NCI-H2227 (cell line): ENCODE measurements at regions not wholly inside any gene's neighbourhood (a gene's known extent, or its start where the extent isn't known, plus 50 kb on each side); places are given as distances from the start of the nearest gene placed in this dataset.

Experiments used
- DNase-seq: peaks from one replicate; lab custom pipeline; 2025; ENCODE audit not compliant: unreplicated experiment; lab: John Stamatoyannopoulos, UW

DNA sequence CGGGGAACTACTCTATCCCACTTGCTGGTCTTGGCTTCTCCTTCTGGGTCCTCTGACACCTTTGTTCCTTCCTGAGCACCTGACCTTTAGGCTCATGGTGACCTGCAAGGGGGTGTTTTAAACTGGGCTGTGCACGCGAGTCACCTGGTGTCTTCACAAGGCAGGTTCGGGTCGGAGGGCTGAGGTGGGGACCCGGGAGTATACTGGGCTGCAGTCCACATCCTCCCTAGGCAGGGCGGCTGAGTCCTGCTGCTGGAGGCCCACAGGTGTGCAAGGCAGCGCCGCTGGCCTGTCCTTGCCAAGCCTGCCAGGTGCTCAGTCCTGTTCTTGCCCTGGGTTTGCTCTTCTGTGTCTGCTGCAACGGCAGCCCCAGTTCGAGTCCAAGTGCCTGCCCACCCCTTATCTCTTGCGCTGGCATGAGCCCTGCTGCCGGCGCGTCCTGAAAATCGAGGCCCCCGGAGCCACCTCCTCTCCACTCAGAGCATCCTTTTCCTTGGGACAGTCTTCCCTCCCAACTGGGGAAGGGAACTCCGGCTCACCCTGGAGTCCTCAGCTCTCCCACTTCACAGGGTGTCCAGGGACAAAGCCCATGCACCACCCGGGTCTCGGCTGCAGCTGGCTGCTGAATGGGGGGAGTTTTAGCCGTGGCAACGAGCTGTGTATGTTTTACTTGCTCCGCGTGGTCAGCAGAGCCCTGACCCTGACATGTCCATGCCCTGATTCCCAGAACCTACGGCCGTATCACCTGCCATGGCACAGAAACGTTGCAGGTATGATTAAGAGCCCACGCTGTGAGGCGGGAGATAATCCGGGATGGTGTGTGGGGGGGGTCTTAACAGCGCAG, 193.5 kb downstream of the TEX29 start:
- DNase-seq, result no peak

DNA sequence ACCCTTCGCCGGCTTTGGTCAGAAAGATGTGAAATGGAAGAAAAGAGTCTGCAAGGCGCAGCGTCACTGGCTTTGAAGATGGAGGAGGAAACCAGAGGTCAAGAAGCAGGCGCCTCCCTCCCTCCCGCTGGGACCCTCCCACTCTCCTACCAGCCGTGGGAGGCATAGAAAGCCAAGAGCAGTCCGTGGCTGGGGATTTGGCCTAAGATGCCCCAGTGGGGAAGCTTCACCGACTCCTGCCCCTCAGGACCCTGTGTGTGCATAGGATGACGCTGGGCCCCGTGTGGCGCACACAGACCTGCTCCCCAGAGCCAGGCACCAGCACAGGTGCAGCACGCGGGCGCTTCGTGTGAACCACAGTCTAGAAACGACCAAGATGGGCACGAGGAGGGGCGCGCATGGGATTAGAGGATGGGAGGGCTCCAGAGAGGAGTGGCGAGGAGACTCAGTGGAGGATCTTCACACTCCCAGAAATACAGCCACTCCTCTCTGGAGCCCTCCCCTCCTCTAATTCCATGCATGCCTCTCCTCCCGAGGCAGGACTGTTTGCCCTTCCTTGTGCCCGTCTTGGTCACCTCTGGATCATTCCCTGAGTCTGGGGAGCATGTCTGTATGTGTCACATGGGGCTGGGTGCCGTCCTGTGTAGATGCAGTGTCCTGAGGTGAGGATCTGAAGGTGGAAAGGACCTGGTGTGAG, 194.3 kb downstream of the TEX29 start:
- DNase-seq, result no peak

DNA sequence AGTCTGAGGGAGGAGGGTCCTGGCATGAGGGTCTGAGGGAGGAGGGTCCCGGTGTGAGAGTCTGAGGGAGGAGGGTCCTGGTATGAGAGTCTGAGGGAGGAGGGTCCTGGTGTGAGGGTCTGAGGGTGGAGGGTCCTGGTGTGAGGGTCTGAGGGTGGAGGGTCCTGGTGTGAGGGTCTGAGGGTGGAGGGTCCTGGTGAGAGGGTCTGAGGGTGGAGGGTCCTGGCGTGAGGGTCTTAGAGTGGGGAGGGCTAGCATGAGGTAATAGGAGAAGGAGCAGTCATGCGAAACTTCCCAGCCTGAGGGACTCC, 194.8 kb downstream of the TEX29 start:
- no peak for DNase-seq

- DNase-seq, result no peak
These were observed 195.2 kb downstream of the TEX29 start for GRCh38 chr13:111515635-111516034.

GRCh38 chr13:111516712-111517640, 196.5 kb downstream of the TEX29 start:
- no peak for DNase-seq

DNA sequence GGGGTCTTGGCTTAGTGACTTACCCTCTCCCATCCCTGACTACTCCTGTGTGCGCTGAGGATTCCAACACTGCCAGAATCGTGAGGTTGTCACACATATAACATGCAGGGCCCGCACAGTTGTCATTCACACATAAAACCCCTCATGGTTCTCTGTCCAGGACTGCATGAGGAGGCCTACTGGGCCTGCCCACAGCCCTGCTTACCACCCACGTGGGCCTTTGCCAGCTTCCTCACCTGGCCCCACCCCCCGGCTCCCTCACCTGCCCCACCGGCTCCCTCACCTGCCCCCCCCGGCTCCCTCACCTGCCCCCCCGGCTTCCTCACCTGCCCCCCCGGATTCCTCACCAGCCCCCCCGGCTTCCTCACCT, 197.2 kb downstream of the TEX29 start:
- no peak for DNase-seq

- DNase-seq, result no peak
These were observed 197.8 kb downstream of the TEX29 start for GRCh38 chr13:111518161-111518792.

GRCh38 chr13:111519041-111519440, 198.6 kb downstream of the TEX29 start:
- no peak for DNase-seq

DNA sequence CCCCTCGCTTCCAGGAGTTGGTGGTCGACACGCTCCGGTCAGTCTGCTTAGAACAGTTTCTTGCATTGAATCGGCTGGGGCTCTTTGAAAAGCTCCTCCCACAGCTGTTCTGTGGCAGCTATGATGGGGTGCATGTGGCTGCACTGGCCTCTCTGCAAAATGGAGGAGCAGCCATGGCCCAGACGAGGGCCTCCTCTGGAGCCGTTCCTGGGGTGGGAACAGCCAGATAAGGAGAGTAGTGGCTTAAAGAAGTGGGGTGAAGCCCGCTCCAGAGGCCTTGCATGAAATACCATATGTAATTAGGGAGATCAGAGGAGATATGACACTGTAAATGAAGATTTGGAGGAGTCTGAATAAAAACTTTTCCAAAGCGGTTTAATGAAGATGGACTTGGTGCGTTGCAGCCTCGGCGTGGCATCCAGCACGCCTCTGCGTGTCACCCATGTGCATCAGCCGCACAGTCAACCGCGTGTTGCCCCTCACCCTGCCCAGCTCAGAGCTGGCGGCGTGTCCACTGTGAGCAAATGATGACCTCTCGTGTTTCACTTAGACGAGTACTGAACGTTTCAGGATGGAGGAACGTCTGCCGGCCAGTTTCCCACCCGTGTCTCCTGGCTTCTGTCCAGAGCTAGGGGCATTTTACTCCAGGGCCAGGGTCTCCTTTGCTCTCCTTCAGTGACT, 199.2 kb downstream of the TEX29 start:
- DNase-seq, result no peak

DNA sequence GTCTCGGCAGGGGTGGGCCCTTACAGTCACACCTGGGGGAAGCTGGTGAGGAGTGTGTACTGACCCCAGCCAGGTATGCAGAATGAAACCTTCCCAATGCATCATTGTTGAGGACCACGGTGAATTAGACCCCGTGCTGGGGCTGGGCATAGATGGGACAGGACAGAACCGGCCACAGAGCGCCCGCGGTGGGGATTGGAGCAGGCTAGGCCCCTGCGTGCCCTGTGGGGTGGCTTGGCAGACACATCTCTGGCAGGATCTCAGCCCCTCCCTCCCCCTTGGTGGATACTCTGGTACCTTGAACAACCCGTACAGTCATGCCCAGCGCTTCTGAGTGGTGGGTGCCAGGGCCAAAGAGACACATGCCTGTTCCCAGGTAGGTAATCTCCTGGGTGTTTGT, 200.6 kb downstream of the TEX29 start:
- DNase-seq, result no peak

DNA sequence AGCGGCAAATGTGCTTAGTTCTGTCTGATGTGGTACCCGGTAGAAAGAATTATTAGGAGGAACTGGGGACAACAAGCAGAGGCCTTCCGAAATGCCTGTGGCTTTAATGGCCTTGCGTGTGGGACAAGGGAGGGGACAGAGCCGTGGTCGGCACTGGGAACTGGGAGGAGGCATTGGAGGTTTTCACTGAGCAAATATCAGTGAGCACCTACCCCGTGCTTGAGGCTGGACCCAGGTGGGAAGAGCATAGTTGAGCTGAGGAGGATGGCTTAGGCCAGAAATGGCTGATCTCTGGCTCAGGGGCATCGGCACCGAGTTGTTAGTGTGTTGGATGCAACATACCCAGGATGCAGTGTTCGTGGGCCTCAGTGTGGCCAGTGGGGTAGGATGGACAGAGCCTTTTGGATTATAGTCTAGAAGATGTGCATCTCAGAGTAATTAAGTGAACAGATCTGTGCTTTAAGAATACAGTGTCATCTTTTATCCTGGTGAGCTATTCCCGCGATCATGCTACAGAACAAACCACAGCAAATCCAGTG, 201.3 kb downstream of the TEX29 start:
- no peak for DNase-seq

DNA sequence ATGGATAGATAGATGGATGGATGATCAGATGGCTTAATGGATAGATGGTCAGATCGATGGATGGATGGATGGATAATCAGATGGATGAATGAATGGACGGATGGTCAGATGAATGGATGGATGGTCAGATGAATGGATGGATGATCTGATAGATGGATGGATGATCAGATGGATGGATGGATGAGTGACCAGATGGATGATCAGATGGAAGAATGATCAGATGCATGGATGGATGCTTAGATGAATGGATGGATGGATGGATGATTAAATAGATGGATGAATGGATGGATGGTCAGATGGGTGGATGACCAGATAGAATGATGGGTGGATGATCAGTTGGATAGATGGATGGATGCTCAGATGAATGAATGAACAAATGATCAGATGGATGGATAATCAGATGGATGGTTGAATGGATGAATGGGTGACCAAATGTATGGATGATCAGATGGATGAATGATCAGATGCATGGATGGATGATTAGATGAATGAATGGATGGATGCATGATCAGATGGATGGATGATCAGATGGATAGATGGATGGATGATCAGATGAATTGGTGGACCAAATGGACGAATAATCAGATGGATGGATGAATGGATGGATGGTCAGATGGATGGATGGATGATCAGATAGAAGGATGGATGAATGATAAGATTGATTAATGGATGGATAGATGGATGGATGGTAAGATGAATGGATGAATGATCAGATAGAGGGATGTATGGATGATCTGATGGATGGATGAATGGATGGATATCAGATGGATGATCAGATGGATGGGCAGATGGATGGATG, 205.1 kb downstream of the TEX29 start:
- DNase-seq, result no peak

- DNase-seq, result no peak
These were observed 206.5 kb downstream of the TEX29 start for GRCh38 chr13:111526922-111527321.

- DNase-seq, result no peak
These were observed 207.3 kb downstream of the TEX29 start for GRCh38 chr13:111527614-111528229.

GRCh38 chr13:111528513-111528912, 208.1 kb downstream of the TEX29 start:
- no peak for DNase-seq

- no peak for DNase-seq
These were observed 209.9 kb downstream of the TEX29 start for GRCh38 chr13:111530137-111530870.

DNA sequence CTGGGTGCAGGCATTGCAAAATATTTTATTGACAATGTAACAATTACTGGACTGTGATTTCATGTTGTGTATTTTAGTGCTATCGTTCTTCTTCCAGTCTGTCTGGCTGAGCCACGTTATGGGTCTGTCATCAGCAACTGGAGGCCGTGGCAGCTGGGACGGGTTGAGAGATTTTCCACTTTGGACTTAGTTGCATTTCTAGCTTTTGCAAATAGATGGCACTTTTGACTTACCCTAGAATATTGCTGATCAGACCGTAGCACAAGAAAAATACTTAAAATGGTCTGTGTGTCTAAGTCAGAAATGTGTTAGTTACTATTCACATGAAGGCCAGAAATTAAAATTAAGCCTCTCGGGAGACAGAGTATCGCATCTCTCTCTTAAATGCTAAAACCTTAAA, 211.1 kb downstream of the TEX29 start:
- DNase-seq, result peak; percentile 41

DNA sequence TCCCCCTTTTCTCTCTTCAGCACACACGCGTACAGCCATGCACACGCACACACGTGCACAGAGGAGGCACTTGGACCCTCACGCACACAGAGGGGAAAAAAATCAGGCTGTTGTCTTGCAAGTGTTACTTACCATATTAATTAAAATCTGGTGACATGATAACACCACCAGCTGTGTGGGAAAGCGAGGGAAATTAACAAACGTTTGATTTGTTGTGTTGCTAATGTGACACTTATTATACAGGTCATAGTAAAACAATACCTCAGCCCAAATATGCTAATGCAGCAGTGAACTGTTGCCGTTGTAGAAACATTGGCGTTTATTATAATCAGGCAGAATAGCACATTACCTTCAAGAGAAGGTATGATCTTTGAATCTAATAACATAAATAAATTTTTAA, 211.7 kb downstream of the TEX29 start:
- no peak for DNase-seq
